ENCODE measurements at regions not wholly inside any gene's neighbourhood (a gene's known extent, or its start where the extent isn't known, plus 50 kb on each side); places are given as distances from the start of the nearest gene placed in this dataset.

GRCh38 chr15:89023311-89023961 lies 64.8 kb upstream of the ABHD2 start:
- no peak for TF ChIP-seq IKZF2 (IDR thresholded peaks at IDR 0.05)
- no peak for TF ChIP-seq MYC (IDR thresholded peaks at IDR 0.05; ENCODE audit: insufficient read depth, insufficient read length, insufficient replicate concordance, low read length, severe bottlenecking)
- no peak for TF ChIP-seq CTCF (IDR thresholded peaks at IDR 0.05 in 2 of 3, conservative IDR thresholded peaks at IDR 0.05 in 1 of 3; ENCODE audit: control insufficient read depth in 2 of 3, extremely low read depth in 1 of 3, insufficient read depth in 1 of 3, low read depth in 3 of 3, low read length in 3 of 3)
- TF ChIP-seq E2F4 (IDR thresholded peaks at IDR 0.05; ENCODE audit: low read depth, low read length), result no peak
- TF ChIP-seq JUND (IDR thresholded peaks at IDR 0.05; ENCODE audit: low read depth, low read length), result no peak
- TF ChIP-seq ZBTB33 (IDR thresholded peaks at IDR 0.05), result no peak
- TF ChIP-seq TAF1 (IDR thresholded peaks at IDR 0.05; ENCODE audit: borderline replicate concordance, low read depth, low read length), result no peak
- no peak for TF ChIP-seq USF2 (IDR thresholded peaks at IDR 0.05; ENCODE audit: borderline replicate concordance, low read depth, low read length)
- TF ChIP-seq NFIC (IDR thresholded peaks at IDR 0.05; ENCODE audit: low read depth, low read length), result no peak
- TF ChIP-seq RCOR1 (conservative IDR thresholded peaks at IDR 0.05; ENCODE audit: low read depth, low read length), result no peak

All from GM12878 (cell line).